Hepatocyte (in vitro differentiated cells): ENCODE measurements at regions not wholly inside any gene's neighbourhood (a gene's known extent, or its start where the extent isn't known, plus 50 kb on each side); places are given as distances from the start of the nearest gene placed in this dataset.
"Not testable (repeated sequence)": the region's sequence is repeated elsewhere in the genome, so short reads cannot be mapped to it uniquely, and the experiment has no call there.

Source experiments
- DNase-seq: peaks from one replicate; pipeline ENCODE4 v3.0.0-alpha.2; 2016; ENCODE audit warnings: low spot score
- H2AFZ ChIP-seq: fragments of 200-600 bp; sonication (generic); 2 replicates; pipeline ENCODE4 v1.6.0; 2016; ENCODE audit warnings: antibody characterized with exemption, mild to moderate bottlenecking
- H3K27ac ChIP-seq: fragments of 200-600 bp; sonication (generic); 2 replicates; pipeline ENCODE4 v1.5.1; 2016; ENCODE audit warnings: mild to moderate bottlenecking
- H3K27me3 ChIP-seq: fragments of 200-600 bp; sonication (generic); 2 replicates; pipeline ENCODE4 v1.6.1; 2016
- H3K36me3 ChIP-seq: fragments of 200-600 bp; sonication (generic); replicated peaks from 2 replicates; pipeline ENCODE4 v1.5.1; 2016; ENCODE audit warnings: low read depth; ENCODE audit not compliant: insufficient read depth
- H3K4me1 ChIP-seq: fragments of 200-600 bp; sonication (generic); 2 replicates; pipeline ENCODE4 v1.5.1; 2016; ENCODE audit warnings: mild to moderate bottlenecking, moderate library complexity; ENCODE audit not compliant: insufficient read depth
- H3K4me2 ChIP-seq: fragments of 200-600 bp; sonication (generic); 2 replicates; pipeline ENCODE4 v1.6.0; 2016
- H3K4me3 ChIP-seq: fragments of 200-600 bp; sonication (generic); 2 replicates; pipeline ENCODE4 v1.5.1; 2016; ENCODE audit warnings: mild to moderate bottlenecking
- H3K79me2 ChIP-seq: fragments of 200-600 bp; sonication (generic); 2 replicates; pipeline ENCODE4 v1.6.0; 2017; ENCODE audit warnings: mild to moderate bottlenecking
- H3K9me2 ChIP-seq: fragments of 200-600 bp; sonication (generic); replicated peaks from 2 replicates; pipeline ENCODE4 v1.6.0; 2017; ENCODE audit warnings: mild to moderate bottlenecking; ENCODE audit not compliant: insufficient read depth
- H3K9me3 ChIP-seq: fragments of 200-600 bp; sonication (generic); 2 replicates; pipeline ENCODE4 v1.5.1; 2016; ENCODE audit warnings: low read depth, mild to moderate bottlenecking
- H4K20me1 ChIP-seq: fragments of 200-600 bp; sonication (generic); 2 replicates; pipeline ENCODE4 v1.6.0; 2016; ENCODE audit warnings: mild to moderate bottlenecking; ENCODE audit not compliant: insufficient read depth, poor library complexity, severe bottlenecking
- EZH2 ChIP-seq: fragments of 200-600 bp; sonication (generic); IDR thresholded peaks from 2 replicates; pipeline ENCODE4 v1.6.1; 2016; ENCODE audit warnings: antibody characterized with exemption, mild to moderate bottlenecking, borderline replicate concordance
- EZH2phosphoT487 ChIP-seq: fragments of 200-600 bp; sonication (generic); IDR thresholded peaks from one replicate; pipeline ENCODE4 v1.6.1; 2018; ENCODE audit warnings: antibody characterized with exemption, mild to moderate bottlenecking, low read depth, moderate library complexity; ENCODE audit not compliant: unreplicated experiment, severe bottlenecking
- WGBS: methylation state at CpG from one replicate; pipeline ENCODE4 v1.1.6; 2016; ENCODE audit warnings: low lambda C conversion rate; ENCODE audit errors: missing lambda C conversion rate; 5-methylcytosine and 5-hydroxymethylcytosine counted together
- TF ChIP-seq, protein P1 (sequence below): fragments of 200-600 bp; sonication (generic); IDR thresholded peaks from 2 replicates; pipeline ENCODE4 v1.5.1; 2016; ENCODE audit warnings: antibody characterized with exemption, mild to moderate bottlenecking; ENCODE audit not compliant: poor library complexity

DNA sequence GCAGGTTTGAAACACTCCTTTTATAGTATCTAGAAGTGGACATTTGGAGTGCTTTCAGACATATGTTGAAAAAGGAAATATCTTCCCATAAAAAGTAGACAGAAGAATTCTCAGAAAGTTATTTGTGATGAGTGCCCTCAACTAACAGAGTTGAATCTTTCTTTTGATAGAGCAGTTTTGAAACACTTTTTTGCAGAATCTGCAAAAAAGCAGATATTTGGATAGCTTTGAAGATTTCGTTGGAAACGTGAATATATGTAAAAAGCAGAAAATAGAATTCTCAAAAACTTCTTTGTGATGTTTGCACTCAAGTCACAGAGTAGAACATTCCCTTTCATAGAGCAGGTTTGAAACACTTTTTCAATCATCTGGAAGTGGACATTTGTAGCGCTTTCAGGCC lies 676.4 kb upstream of the ZNF337 start:
- DNase-seq, H3K4me2 ChIP-seq, H3K27me3 ChIP-seq, H3K36me3 ChIP-seq, H3K4me3 ChIP-seq, H3K27ac ChIP-seq, H3K4me1 ChIP-seq, H3K9me3 ChIP-seq, H3K9me2 ChIP-seq, H3K79me2 ChIP-seq, H2AFZ ChIP-seq, H4K20me1 ChIP-seq: not testable (repeated sequence)
- 72% methylated on average over 3 of the region's 3 CpGs for WGBS

DNA sequence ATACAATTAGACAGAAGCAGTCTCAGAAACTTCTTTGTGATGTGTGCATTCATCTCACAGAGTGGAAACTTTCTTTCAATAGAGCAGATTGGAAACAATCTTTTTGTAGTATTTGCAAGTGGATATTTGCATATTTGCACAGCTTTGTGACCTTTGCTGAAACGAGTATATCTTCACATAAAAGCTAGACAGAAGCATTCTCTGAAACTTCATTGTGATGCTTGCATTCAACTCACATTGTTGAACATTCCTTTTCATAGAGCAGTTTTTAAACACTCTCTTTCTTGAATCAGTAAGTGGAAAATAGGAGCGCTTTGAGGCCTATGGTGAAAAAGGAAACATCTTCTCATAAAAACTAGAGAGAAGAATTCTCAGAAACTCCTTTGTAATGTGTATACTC lies 657.9 kb upstream of the ZNF337 start:
- Histone ChIP-seq H3K9me3 (peaks cover 6% of the 10 kb centered on the region), H3K79me2 (no peaks in the 10 kb centered on the region), H3K4me2 (no peak overlapping the region), H3K27me3 (no peaks in the 10 kb centered on the region), H3K36me3 (no peaks in the 10 kb centered on the region), H2AFZ (no peak overlapping the region), H4K20me1 (no peaks in the 10 kb centered on the region), H3K27ac (no peak overlapping the region), H3K4me3 (no peak overlapping the region), H3K4me1 (no peaks in the 10 kb centered on the region), H3K9me2 (no peaks in the 10 kb centered on the region)
- WGBS: 67% methylated on average over 2 of the region's 2 CpGs
- TF ChIP-seq, protein P1, sequence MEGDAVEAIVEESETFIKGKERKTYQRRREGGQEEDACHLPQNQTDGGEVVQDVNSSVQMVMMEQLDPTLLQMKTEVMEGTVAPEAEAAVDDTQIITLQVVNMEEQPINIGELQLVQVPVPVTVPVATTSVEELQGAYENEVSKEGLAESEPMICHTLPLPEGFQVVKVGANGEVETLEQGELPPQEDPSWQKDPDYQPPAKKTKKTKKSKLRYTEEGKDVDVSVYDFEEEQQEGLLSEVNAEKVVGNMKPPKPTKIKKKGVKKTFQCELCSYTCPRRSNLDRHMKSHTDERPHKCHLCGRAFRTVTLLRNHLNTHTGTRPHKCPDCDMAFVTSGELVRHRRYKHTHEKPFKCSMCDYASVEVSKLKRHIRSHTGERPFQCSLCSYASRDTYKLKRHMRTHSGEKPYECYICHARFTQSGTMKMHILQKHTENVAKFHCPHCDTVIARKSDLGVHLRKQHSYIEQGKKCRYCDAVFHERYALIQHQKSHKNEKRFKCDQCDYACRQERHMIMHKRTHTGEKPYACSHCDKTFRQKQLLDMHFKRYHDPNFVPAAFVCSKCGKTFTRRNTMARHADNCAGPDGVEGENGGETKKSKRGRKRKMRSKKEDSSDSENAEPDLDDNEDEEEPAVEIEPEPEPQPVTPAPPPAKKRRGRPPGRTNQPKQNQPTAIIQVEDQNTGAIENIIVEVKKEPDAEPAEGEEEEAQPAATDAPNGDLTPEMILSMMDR: no peak
- TF ChIP-seq EZH2 (no peak), EZH2phosphoT487 (no peak)
- DNase-seq: no peak

DNA sequence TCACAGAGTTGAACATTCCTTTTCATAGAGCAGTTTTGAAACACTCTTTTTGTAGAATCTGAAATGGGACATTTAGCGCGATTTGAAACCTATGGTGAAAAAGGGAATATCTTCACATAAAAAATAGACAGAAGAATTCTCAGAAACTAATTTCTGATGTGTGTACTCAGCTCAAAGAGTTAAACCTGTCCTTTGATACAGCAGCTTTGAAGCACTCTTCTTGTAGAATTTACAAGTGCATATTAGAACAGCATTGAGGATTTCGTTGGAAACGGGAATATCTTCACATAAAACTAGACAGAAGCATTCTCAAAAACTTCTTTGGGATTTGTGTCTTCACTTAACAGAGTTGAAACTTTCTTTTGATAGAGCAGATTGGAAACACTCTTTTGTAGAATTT lies 650.7 kb upstream of the ZNF337 start:
- TF ChIP-seq EZH2phosphoT487 (no peak), EZH2 (no peak)
- TF ChIP-seq, protein P1: no peak

DNA sequence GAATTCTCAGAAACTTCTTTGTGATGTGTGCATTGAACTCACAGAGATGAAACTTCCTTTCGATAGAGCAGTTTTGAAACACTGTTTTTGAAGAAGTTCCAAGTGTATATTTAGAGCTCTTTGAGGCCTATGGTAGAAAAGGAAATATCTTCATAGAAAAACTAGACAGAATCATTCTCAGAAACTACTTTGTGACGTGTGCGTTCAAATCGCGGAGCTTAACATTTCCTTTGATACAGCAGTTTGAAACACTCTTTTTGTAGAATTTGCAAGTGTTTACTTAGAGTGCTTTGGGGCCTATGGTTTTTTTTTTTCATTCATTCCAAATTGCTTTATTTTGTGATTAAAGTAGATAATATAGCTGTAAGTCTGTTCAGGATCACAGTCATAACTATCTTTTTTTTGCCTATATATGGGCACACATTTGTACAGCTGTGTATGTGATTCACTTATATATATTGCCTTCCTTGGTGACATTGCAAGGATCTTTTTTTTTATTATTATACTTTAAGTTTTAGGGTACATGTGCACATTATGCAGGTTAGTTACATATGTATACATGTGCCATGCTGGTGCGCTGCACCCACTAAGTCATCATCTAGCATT lies 643.9 kb upstream of the ZNF337 start:
- H3K4me1 ChIP-seq, H3K27ac ChIP-seq, H2AFZ ChIP-seq, H3K36me3 ChIP-seq, H3K9me2 ChIP-seq, H3K9me3 ChIP-seq, H4K20me1 ChIP-seq, DNase-seq, H3K4me3 ChIP-seq, H3K79me2 ChIP-seq, H3K4me2 ChIP-seq, H3K27me3 ChIP-seq: not testable (repeated sequence)
- 95% methylated on average over 6 of the region's 6 CpGs for WGBS

More for the DNA sequence above, 650.7 kb upstream of the ZNF337 start:
- no peaks in the 10 kb centered on the region for H3K9me2 ChIP-seq
- peaks cover 7% of the 10 kb centered on the region for H3K9me3 ChIP-seq
- DNase-seq: no peak
- H3K27ac ChIP-seq: no peak overlapping the region
- H4K20me1 ChIP-seq: no peaks in the 10 kb centered on the region
- H3K36me3 ChIP-seq: no peaks in the 10 kb centered on the region
- WGBS: 88% methylated on average over 4 of the region's 4 CpGs
- H2AFZ ChIP-seq: no peak overlapping the region
- H3K79me2 ChIP-seq: no peaks in the 10 kb centered on the region
- H3K4me3 ChIP-seq: no peak overlapping the region
- no peaks in the 10 kb centered on the region for H3K4me1 ChIP-seq
- H3K27me3 ChIP-seq: no peaks in the 10 kb centered on the region
- H3K4me2 ChIP-seq: no peak overlapping the region
